Activated T-helper 2 cell treated with anti-CD3 and anti-CD28 coated beads, Interferon-gamma antibody, Interleukin-2, Interleukin-4, amounts not matched to agents 10 μg/mL and 5 μg/mL and 100 μg/mL, durations not matched to agents 14 hours and 24 hours and 36 hours (primary cell): ENCODE measurements at regions not wholly inside any gene's neighbourhood (a gene's known extent, or its start where the extent isn't known, plus 50 kb on each side); places are given as distances from the start of the nearest gene placed in this dataset.
"Not testable (repeated sequence)": the region's sequence is repeated elsewhere in the genome, so short reads cannot be mapped to it uniquely, and the experiment has no call there.

ENCODE experiments used
- DNase-seq: peaks from one replicate; pipeline ENCODE4 v3.0.0; 2021; ENCODE audit warnings: low spot score
- H3K27ac Mint-ChIP-seq: one replicate; pipeline ENCODE4 v1.8.0; 2021; ENCODE audit warnings: mixed read lengths
- H3K27me3 Mint-ChIP-seq: one replicate; pipeline ENCODE4 v1.8.0; 2021; ENCODE audit warnings: low read depth, mixed read lengths
- H3K36me3 Mint-ChIP-seq: one replicate; pipeline ENCODE4 v1.8.0; 2021; ENCODE audit warnings: low read depth, mixed read lengths
- H3K4me1 Mint-ChIP-seq: one replicate; pipeline ENCODE4 v1.8.0; 2021; ENCODE audit warnings: low read depth, mixed read lengths
- H3K4me3 Mint-ChIP-seq: one replicate; pipeline ENCODE4 v1.8.0; 2021; ENCODE audit warnings: low read depth, mild to moderate bottlenecking, moderate library complexity, mixed read lengths
- H3K9me3 Mint-ChIP-seq: one replicate; pipeline ENCODE4 v1.8.0; 2021; ENCODE audit warnings: mixed read lengths
- intact Hi-C: fragments of 100-400 bp; cut with micrococcal nuclease; formaldehyde crosslinking; loops from one replicate; pipeline ENCODE4 v1.15.1; 2023

DNA sequence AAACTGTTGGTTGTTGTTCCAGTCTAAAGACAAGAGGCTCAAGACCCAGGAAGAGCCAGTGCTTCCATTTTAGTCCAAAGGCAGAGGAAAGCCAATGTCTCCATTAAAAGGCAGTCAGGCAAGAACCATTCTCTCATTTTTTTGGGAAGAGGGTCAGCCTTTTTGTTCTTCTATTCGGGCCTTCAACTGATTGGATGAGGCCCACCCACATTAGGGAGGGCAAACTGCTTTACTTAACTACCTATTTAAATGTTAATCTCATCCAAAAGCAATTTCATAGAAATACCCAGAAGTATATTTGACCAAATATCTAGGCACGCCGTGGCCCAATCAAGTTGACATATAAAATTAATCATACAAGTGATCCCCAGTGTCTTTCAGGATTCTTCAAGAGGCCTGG lies 104.4 kb upstream of the SYT6 start:
- Mint-ChIP-seq H3K27ac (no peak overlapping the region), H3K9me3 (no peaks in the 10 kb centered on the region), H3K27me3 (no peaks in the 10 kb centered on the region), H3K4me3 (no peak overlapping the region), H3K4me1 (no peaks in the 10 kb centered on the region), H3K36me3 (no peaks in the 10 kb centered on the region)
- no peak for DNase-seq
- intact Hi-C loops: no loop called here

DNA sequence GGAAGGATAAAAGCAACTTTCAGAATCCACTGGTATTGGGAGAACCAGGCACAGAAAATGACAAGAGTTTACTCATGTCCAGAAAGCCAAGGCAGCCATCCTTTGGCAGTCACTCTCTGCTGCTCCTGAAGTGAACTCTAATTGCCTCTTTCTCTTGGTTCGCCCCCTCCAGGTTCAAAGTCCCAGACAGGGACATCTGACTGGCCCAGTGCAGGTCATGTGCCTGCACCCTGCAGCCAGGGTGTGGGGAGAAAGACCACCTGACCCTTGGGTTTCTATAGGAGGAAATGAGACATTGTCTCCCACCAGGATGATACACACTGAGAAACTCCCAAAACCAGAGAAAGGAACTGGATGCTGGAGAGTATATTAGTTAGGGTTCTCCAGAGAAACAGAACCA lies 103.9 kb upstream of the SYT6 start:
- Mint-ChIP-seq H3K27ac (no peak overlapping the region), H3K27me3 (no peaks in the 10 kb centered on the region), H3K36me3 (no peaks in the 10 kb centered on the region), H3K9me3 (no peaks in the 10 kb centered on the region), H3K4me3 (no peak overlapping the region), H3K4me1 (no peaks in the 10 kb centered on the region)
- DNase-seq: no peak
- intact Hi-C loops: no loop called here

DNA sequence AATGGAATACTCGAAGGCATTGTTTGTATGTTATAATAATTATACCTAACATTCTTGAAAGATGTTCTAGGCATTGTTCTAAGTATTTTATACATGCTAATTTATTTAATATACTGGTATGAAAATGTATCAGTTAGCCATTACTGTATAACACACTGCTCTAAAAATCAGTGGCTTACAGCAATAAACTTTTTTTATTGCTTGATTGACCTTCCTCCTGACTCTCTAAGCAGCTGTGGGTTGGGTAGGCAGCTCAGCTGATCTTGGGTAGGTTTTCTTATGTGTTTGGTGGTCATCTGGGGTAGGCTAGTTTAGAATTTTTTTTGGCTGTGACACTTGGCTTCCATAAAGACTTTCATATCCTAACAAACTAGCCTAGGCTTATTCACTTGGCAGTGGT lies 100.2 kb upstream of the SYT6 start:
- H3K27ac Mint-ChIP-seq: no peak overlapping the region
- no peaks in the 10 kb centered on the region for H3K4me1 Mint-ChIP-seq
- H3K36me3 Mint-ChIP-seq: no peaks in the 10 kb centered on the region
- no peak for DNase-seq
- intact Hi-C loops: no loop called here
- H3K4me3 Mint-ChIP-seq: no peak overlapping the region
- no peaks in the 10 kb centered on the region for H3K27me3 Mint-ChIP-seq
- no peaks in the 10 kb centered on the region for H3K9me3 Mint-ChIP-seq

DNA sequence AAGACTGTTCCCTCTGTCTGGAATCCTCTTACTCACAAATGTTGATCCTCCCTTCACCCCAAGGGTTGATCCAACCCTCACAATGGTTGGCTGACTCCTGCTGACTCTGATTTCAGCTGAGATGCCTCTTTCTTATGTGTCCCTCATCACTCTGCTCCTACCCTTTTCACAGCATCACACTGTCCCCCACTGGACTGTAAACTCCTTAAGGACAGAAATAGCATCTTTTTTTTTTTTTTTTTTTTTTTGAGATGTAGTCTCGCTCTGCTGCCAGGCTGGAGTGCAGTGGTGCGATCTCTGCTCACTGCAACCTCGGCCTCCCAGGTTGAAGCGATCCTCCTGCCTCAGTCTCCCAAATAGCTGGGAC lies 97.9 kb upstream of the SYT6 start:
- DNase-seq: no peak
- Mint-ChIP-seq H3K27me3 (no peaks in the 10 kb centered on the region), H3K4me1 (no peaks in the 10 kb centered on the region), H3K27ac (no peak overlapping the region), H3K4me3 (no peak overlapping the region), H3K9me3 (no peaks in the 10 kb centered on the region), H3K36me3 (no peaks in the 10 kb centered on the region)
- intact Hi-C loops: no loop called here

DNA sequence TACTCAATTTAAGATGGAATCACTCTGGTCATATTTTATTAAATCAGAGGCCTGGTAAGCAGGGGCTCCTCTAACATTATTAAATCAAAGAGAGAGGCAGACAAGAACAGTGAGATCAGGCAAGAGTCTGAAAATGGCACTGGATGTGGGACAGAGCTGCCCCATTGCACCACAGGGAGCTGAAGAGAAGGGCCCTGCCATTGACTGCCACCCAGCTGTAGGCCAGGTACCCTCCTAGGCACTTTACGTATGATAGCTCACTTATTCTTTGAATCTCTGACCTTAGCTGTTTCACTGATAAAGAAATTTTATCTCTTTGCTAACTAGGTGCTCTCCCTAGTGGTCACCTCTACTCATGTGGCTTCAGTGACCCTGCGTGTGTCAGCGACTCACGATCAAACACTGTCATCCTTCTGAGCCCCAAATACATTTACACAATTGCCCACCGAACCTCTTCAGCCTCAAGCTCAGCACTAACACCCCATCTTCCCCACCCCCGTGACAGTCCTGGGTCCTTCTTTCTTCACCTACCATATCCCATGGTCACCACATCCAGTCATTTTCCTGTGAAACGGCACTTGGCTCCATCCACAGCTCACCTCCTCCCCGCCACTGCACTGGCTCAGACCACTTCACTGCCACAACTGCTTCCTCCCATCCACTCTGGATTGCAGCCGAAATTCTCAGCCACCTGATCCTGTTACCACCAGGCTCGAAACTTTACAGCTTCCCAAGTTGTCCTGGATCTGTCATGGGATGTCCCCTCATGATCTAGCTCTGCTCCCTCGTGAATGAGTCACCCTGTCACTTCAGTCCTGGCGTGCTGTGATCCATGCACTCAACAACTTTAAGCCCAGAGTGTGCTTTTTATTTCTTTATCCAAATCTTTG lies 97.3 kb upstream of the SYT6 start:
- intact Hi-C loops: no loop called here
- DNase-seq: no peak
- Mint-ChIP-seq H3K36me3 (no peaks in the 10 kb centered on the region), H3K27ac (no peak overlapping the region), H3K4me1 (no peaks in the 10 kb centered on the region), H3K27me3 (peaks cover under 1% of the 10 kb centered on the region), H3K9me3 (no peaks in the 10 kb centered on the region), H3K4me3 (no peak overlapping the region)

DNA sequence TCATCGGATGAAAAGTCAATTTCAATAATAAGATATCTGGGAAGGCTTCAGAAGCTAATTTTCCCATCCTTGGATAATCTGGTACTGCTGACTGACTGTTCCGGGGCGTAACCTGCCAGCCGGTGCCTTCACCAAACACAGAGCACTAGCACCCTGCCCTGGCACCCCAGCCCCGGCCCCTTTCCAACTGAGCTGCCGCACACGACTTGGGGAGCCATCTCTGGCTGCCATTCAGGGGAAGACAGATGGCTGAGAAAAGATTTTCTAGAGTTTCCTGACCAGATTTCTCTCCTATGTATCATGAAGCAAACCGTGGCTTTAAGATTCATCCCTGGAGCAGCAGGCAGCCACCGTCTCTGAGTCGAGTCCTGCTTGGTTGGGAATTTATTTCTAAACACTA lies 96.0 kb upstream of the SYT6 start:
- H3K27ac Mint-ChIP-seq: no peak overlapping the region
- no peaks in the 10 kb centered on the region for H3K4me1 Mint-ChIP-seq

DNA sequence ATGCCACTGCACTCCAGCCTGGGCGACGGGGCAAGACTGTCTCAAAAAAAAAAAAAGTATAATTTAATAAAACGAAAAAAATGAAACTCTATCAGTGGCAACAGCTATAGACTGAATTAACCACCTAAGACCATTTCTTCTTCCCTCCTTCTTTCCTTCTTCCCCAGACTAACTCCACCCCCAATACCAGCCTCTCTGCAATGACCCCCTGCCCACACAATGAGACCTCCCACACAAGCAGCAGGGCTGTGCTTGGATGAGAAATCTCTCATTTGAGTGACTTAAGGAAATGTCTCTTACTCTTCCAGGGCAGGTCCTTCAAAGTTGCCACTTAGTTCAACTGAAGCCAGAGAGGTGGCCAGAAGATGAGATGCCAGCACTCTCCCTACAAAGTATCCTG lies 94.5 kb upstream of the SYT6 start:
- intact Hi-C loops: no loop called here
- peaks cover 4% of the 10 kb centered on the region for H3K9me3 Mint-ChIP-seq
- peaks cover 1% of the 10 kb centered on the region for H3K27me3 Mint-ChIP-seq

More for the DNA sequence above, 96.0 kb upstream of the SYT6 start:
- Mint-ChIP-seq H3K4me3 (no peak overlapping the region), H3K27me3 (peaks cover 1% of the 10 kb centered on the region), H3K9me3 (no peaks in the 10 kb centered on the region), H3K36me3 (no peaks in the 10 kb centered on the region)
- DNase-seq: no peak
- intact Hi-C loops: no loop called here

DNA sequence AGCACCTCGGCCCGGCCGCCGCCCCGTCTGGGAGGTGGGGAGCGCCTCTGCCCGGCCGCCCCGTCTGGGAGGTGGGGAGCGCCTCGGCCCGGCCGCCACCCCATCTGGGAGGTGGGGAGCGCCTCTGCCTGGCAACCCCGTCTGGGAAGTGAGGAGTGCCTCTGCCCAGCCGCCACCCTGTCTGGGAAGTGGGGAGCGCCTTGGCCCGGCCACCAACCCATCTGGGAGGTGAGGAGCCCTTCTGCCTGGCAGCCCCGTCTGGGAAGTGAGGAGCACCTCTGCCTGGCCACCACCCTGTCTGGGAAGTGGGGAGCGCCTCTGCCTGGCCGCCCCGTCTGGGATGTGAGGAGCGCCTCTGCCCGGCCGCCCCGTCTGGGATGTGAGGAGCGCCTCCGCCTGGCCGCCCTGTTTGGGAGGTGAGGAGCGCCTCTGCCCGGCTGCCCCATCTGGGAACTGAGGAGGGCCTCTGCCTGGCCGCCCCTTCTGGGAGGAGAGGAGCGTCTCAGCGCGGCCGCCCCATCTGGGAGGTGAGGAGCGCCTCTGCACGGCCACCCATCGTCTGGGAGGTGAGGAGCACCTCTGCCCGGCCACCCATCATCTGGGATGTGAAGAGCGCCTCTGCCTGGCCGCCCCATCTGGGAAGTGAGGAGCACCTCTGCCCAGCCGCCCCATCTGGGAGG lies 89.0 kb upstream of the SYT6 start:
- intact Hi-C loops, H3K4me1 Mint-ChIP-seq, DNase-seq, H3K27me3 Mint-ChIP-seq, H3K27ac Mint-ChIP-seq, H3K4me3 Mint-ChIP-seq, H3K9me3 Mint-ChIP-seq, H3K36me3 Mint-ChIP-seq: not testable (repeated sequence)

More for the DNA sequence above, 94.5 kb upstream of the SYT6 start:
- Mint-ChIP-seq H3K4me3 (no peak overlapping the region), H3K36me3 (no peaks in the 10 kb centered on the region), H3K27ac (no peak overlapping the region), H3K4me1 (no peaks in the 10 kb centered on the region)
- DNase-seq: no peak

DNA sequence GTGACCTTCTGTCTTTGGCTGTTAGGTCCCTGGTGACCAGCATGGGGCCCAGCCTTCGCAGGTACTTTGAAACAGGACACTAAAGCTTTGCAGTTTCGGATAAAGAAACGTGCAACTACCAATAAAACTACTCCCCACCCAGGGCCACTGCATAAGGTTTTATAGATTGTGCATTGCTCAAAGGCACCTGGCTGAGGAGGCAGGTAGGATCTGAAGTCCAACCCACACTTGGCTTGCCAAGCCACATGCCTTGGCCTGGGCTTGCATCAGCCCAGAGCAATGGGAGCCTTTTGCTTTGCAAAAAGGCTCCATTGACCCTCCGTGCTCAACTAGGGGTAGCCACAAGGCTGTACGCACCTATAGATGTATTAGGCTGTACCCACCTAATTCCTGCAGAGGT lies 84.4 kb upstream of the SYT6 start:
- no peaks in the 10 kb centered on the region for H3K36me3 Mint-ChIP-seq

DNA sequence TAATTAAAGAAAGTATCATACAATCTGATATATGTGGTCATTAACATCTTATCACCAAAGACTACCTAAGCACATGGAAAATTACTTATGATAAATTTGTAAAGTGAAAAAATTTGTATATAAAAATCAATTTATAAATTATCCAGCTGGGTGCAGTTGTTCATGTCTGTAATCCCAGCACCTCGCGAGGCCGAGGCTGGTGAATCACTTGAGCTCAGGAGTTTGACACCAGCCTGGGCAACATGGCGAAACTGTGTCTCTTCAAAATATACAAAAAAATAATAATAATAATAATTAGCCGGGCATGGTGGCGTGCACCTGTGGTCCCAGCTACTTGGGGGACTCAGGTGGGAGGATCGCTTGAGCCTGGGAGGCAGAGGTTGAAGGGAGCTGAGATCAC lies 82.8 kb upstream of the SYT6 start:
- no peak overlapping the region for H3K27ac Mint-ChIP-seq
- intact Hi-C loops: no loop called here
- no peaks in the 10 kb centered on the region for H3K4me1 Mint-ChIP-seq
- no peaks in the 10 kb centered on the region for H3K36me3 Mint-ChIP-seq
- no peaks in the 10 kb centered on the region for H3K9me3 Mint-ChIP-seq
- no peak overlapping the region for H3K4me3 Mint-ChIP-seq
- peaks cover 3% of the 10 kb centered on the region for H3K27me3 Mint-ChIP-seq
- DNase-seq: no peak

More for the DNA sequence above, 84.4 kb upstream of the SYT6 start:
- intact Hi-C loops: no loop called here
- Mint-ChIP-seq H3K27me3 (peaks cover 3% of the 10 kb centered on the region), H3K4me3 (no peak overlapping the region), H3K9me3 (no peaks in the 10 kb centered on the region), H3K27ac (no peak overlapping the region), H3K4me1 (no peaks in the 10 kb centered on the region)
- no peak for DNase-seq

DNA sequence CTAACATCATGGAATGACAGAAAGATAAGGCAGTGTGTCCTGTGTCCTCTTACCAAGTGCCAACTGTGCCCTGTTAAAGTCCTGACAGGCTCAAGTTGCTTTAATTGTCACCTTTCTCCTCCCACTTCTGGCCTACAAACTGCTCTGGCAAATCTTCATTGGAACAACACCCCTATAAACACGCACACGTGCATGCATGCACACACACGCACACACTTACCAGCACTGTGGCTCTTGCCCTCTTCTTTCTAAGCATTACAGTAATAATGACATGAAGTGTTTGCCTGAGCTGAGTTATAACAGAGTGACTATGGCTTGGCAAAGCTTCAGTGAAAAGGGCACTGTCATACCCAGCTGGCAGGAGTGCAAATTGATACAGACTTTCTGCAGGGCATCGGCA lies 82.3 kb upstream of the SYT6 start:
- DNase-seq: no peak

DNA sequence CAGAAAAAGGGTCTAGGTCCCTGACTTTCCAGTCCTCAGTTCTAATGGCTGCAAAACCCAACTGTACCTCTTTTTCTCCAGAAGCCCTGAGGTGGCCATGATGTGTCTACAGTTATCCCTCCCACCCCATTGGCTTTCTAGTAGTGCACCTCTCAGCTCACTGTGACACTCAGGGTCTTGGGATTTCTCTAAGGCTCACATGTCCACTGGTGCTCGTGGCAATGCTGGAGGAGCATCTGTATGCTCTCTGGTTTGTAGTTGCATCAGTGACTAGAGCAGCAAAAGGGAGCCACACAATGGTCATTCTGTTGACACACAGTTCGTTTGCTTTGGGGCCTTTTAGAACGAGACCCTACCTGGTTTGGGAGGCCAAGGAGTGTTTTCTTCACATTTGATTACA lies 81.6 kb upstream of the SYT6 start:
- Mint-ChIP-seq H3K4me1 (no peaks in the 10 kb centered on the region), H3K27ac (no peak overlapping the region), H3K36me3 (no peaks in the 10 kb centered on the region), H3K27me3 (peaks cover 3% of the 10 kb centered on the region), H3K9me3 (no peaks in the 10 kb centered on the region), H3K4me3 (no peak overlapping the region)
- intact Hi-C loops: no loop called here
- DNase-seq: no peak

More for the DNA sequence above, 82.3 kb upstream of the SYT6 start:
- peaks cover 3% of the 10 kb centered on the region for H3K27me3 Mint-ChIP-seq
- no peak overlapping the region for H3K27ac Mint-ChIP-seq
- intact Hi-C loops: no loop called here
- no peak overlapping the region for H3K4me3 Mint-ChIP-seq
- no peaks in the 10 kb centered on the region for H3K9me3 Mint-ChIP-seq
- H3K4me1 Mint-ChIP-seq: no peaks in the 10 kb centered on the region
- H3K36me3 Mint-ChIP-seq: no peaks in the 10 kb centered on the region

DNA sequence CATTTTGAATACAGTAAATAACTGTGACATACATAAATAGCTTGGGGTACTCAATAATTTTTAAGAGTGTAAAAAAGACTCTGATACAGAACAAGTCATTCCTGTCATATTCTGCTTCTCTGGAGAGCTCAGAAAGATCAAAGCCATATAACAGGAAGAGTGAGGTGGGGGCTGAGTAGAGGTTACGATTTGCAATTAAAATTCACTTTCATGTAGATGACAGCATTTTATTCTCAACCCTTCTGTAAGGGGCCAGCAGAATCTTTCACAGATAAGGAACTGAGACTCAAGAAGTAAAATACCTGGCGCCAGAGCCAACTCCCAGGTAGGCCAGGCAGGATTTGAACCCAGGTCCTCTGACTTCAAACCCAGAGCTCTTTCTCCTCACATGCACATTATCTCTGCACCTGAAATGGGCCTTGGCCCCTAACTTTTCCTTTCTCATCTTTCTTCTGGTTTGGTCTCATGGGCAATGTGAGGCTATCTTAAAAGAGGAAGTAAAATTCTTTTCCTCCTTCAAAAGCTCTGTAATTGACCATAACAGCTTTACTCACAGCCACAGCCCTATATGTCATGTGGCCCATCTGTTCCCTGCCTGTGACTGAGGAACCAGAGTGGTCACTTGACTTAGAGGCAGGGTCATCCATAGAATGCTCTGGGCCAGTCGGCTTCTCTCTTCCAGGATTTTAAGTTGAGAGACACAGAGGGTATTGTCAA lies 80.9 kb upstream of the SYT6 start:
- H3K36me3 Mint-ChIP-seq: no peaks in the 10 kb centered on the region
- H3K9me3 Mint-ChIP-seq: no peaks in the 10 kb centered on the region
- H3K4me1 Mint-ChIP-seq: no peaks in the 10 kb centered on the region
- no peak overlapping the region for H3K4me3 Mint-ChIP-seq
- intact Hi-C loops: no loop called here
- peaks cover 3% of the 10 kb centered on the region for H3K27me3 Mint-ChIP-seq
- DNase-seq: no peak
- H3K27ac Mint-ChIP-seq: no peak overlapping the region
